IPS-20b (cell line): ENCODE measurements at regions not wholly inside any gene's neighbourhood (a gene's known extent, or its start where the extent isn't known, plus 50 kb on each side); places are given as distances from the start of the nearest gene placed in this dataset.

Experiments used
- H3K27ac ChIP-seq: one replicate; pipeline ENCODE4 v1.5.1; 2013; ENCODE audit warnings: low read length
- H3K27me3 ChIP-seq: 2 replicates; pipeline ENCODE4 v1.6.1; 2013; ENCODE audit warnings: mild to moderate bottlenecking, low read length, inconsistent platforms; ENCODE audit not compliant: insufficient read depth
- H3K36me3 ChIP-seq: 2 replicates; pipeline ENCODE4 v1.6.1; 2013; ENCODE audit warnings: low read depth, mild to moderate bottlenecking, inconsistent platforms, low read length, moderate library complexity; ENCODE audit not compliant: insufficient read depth
- H3K4me1 ChIP-seq: 2 replicates; pipeline ENCODE4 v1.6.1; 2013; ENCODE audit warnings: mild to moderate bottlenecking, control low read depth, inconsistent platforms, low read length, moderate library complexity; ENCODE audit not compliant: insufficient read depth
- H3K4me3 ChIP-seq: 2 replicates; pipeline ENCODE4 v1.5.1; 2013; ENCODE audit warnings: mild to moderate bottlenecking, low read length, inconsistent platforms
- H3K9ac ChIP-seq: 2 replicates; pipeline ENCODE4 v1.6.1; 2013; ENCODE audit warnings: low read depth, mild to moderate bottlenecking, inconsistent platforms, low read length, moderate library complexity
- H3K9me3 ChIP-seq: 2 replicates; pipeline ENCODE4 v1.6.1; 2013; ENCODE audit warnings: mild to moderate bottlenecking, low read depth, low read length, inconsistent platforms; ENCODE audit not compliant: insufficient read depth

DNA sequence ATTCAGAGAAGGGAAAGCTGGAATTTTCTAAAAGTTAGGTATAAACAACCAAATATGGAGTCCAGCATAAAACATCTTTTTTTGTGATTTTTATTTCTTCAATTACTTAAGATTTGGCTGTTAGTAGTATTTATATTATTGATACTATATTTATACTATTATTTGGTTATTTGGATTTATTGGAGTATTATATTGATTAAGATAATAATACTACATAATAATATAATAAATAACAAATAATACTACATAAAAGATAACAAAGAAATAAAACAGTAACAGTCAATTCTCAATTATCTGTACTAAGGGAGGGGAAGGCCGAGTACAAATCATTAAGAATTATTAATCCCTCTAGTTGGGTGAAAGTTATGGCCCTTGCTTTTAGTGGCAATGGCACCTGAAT is 66.0 kb upstream of the IRF2 start:
- H3K27me3 ChIP-seq: no peaks in the 10 kb centered on the region
- peaks cover 3% of the 10 kb centered on the region for H3K4me1 ChIP-seq
- H3K9me3 ChIP-seq: no peaks in the 10 kb centered on the region
- no peak overlapping the region for H3K27ac ChIP-seq
- no peaks in the 10 kb centered on the region for H3K36me3 ChIP-seq
- no peak overlapping the region for H3K4me3 ChIP-seq
- H3K9ac ChIP-seq: no peak overlapping the region

DNA sequence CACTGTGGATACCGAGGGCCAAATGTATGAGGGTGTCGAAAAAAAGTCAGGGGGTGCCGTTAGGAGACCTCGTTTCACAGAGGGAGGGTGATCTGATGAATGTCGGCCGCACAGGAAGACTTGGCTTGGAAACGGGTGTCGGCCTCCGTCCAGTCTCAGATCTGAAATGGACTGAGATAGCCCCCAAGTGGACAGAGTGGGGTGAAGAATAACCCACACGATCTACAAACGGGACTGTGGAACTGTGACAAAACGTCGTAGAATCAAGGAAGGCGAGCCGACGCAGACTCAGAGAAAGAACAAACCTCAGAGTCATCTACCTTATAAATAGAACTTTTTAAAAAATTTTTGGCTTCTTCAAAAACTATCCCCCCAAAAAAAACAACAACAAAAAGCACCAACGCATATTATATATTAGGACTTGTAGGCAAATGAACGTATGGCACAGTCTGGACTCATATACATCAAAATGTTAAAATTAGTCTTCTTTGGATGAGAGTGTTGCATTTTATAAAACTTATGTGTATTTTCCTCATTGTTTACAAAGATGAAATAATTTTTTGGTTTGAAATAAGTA is 63.8 kb upstream of the IRF2 start:
- H3K36me3 ChIP-seq: no peaks in the 10 kb centered on the region
- H3K27ac ChIP-seq: peak overlapping the region; percentile 79
- no peaks in the 10 kb centered on the region for H3K27me3 ChIP-seq
- peak overlapping the region; percentile 97; the same call in 1 of the 2 replicates for H3K9ac ChIP-seq
- H3K4me1 ChIP-seq: peaks cover 3% of the 10 kb centered on the region
- H3K4me3 ChIP-seq: peak overlapping the region; percentile 99
- no peaks in the 10 kb centered on the region for H3K9me3 ChIP-seq

DNA sequence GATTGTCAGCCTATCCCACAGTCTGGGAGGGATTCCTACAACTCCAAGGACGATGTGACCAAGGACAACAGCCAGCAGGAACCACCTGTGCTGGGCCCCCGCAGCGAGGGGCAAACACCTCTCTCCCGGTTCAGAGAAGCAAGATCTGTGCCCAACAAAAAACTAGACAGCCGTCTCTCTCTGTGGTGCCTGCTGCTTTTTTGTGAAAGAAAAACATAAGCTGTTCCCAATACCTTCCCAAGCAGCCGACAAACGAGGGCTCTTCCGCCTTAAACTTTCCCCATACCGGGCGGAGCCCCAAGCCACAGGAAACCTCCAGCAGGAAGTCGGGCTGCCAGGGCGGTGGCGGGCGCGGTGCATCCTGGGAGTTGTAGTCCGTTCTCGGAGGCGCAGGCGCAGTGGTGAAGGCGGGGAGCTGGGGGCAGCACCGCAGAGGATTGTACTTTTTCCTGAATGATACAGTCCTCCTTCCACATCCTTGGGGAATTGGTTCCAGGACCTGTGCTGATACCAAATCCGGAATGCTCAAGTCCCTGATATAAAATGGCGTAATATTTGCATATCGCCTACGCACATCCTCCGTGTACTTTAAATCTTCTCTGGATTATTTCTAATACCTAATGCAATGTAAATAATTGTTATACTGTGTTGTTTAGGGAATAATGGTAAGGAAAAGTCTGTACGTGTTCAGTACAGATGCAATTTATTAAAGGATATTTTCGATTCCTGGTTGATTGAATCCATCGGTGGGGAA is 63.1 kb upstream of the IRF2 start:
- peaks cover 3% of the 10 kb centered on the region for H3K4me1 ChIP-seq
- H3K4me3 ChIP-seq: peak overlapping the region; percentile 99
- peak overlapping the region; percentile 79 for H3K27ac ChIP-seq
- no peaks in the 10 kb centered on the region for H3K36me3 ChIP-seq
- H3K9me3 ChIP-seq: no peaks in the 10 kb centered on the region
- H3K9ac ChIP-seq: peak overlapping the region; percentile 97
- no peaks in the 10 kb centered on the region for H3K27me3 ChIP-seq

DNA sequence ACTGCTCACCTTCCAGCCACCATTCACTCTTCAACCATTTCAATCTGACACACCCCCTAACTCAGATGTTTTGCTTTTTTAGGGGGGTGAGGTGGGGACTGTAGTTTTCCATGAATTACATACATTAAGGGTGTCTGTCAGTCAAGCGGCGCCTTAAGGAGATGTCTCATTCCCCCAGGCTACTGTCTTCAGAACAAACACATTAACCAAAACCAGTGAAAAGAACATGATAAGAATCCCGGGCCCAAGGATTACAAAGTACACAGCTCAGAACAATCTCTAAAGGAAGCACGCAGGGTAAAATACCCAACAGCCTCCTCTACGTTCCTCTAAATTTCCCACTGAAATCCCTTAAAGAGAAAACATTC is 62.5 kb upstream of the IRF2 start:
- Histone ChIP-seq H3K4me1 (peaks cover 3% of the 10 kb centered on the region), H3K9me3 (no peaks in the 10 kb centered on the region), H3K27me3 (no peaks in the 10 kb centered on the region), H3K36me3 (no peaks in the 10 kb centered on the region), H3K27ac (peak overlapping the region; percentile 79), H3K9ac (peak overlapping the region; percentile 97), H3K4me3 (peak overlapping the region; percentile 99)

DNA sequence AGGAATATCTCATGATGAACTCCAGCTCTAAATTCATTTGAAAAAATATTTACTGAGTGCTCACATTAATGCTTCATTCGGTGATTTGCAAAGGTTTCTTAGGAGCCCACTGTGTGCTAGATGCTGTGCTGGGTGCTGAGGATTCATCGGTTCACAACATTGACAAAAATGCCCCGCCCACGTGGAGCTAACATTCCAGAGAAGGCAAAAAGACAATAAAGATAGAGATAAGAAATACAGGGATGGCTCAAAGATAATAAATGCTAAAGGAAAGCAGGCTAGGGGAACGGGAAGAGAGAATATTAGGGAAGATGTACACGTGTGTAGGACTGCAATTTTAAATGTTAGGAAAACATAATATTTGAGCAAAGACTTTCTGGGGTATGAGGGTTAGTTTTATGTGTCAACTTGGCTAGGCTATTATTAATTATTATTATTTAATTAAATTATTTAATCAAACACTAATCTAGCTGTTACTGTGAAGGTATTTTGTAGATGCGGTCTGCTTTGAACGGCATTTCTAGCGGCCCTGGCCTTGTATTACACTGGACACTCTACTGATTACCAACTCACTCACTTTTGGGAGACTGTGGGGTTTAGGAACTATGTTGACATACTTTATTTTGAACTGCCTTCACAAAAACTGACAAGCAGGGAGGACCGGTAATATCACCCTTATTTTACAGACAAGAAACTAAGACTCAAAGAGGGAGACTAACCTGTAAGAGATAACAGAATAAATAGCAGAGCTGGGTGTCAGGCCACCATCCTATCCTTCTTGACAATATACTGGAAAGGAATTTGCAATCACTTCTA is 61.9 kb upstream of the IRF2 start:
- Histone ChIP-seq H3K27me3 (no peaks in the 10 kb centered on the region), H3K9me3 (no peaks in the 10 kb centered on the region), H3K27ac (peak overlapping the region; percentile 79), H3K4me3 (peak overlapping the region; percentile 99), H3K36me3 (no peaks in the 10 kb centered on the region), H3K9ac (peak overlapping the region; percentile 97; the same call in 1 of the 2 replicates), H3K4me1 (peaks cover 3% of the 10 kb centered on the region)

DNA sequence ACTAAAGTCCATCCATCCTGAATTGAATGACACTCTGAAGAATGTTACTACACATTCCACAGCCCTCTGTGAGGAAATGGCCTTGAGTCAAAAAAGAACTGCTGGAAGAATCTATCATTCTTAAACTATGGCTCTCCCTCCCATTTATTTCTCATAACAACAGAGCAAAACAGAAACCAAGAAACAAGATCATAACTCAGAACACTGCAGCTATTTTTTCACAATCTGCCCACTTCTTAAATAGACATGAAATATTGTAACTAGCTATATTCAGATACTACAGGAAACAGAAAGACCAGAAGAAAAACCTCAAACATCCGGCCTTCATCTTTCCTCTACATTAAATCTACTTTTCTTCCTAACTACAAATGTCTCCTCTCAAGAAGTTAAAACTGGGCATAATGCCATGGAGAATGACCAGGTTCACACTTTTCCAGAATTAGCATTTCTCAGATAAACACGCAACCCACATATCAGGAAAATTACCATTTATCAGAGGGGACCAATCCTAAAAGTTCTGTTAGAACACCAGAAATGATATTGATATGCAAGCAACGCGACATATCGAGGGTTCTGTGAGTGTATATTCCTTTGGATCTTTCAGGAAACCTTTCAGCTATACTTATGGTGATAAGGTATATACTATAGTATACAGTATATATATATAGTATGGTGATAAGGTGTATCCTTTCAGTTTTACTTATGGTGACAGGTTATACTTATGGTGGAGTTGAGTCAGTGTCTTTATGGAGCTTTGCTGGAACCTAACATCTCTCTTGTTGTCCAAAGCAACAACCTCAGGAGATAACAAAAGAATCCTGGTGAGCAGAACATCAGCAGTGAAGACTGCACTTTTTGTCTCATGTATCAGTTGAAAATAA is 60.4 kb upstream of the IRF2 start:
- Histone ChIP-seq H3K27me3 (no peaks in the 10 kb centered on the region), H3K9ac (no peak overlapping the region), H3K4me1 (peaks cover 3% of the 10 kb centered on the region), H3K9me3 (no peaks in the 10 kb centered on the region), H3K27ac (no peak overlapping the region), H3K4me3 (no peak overlapping the region), H3K36me3 (no peaks in the 10 kb centered on the region)

DNA sequence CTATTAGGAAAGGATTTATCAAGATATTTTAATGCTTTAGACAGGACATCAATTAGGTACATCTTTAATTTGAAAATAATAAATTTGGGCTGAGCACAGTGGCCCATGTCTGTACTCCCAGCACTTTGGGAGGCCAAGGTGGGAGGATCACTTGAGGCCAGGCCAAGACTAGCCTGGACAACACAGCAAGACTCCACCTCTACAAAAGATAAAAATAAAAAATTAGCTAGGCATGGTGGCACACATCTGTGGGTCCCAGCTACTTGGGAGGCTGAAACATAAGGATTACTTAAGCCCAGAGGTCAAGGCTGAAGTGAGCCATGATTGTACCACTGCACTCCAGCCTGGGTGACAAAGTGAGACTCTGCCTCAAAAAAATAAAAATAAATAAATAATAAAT is 59.6 kb upstream of the IRF2 start:
- Histone ChIP-seq H3K9me3 (no peaks in the 10 kb centered on the region), H3K4me3 (no peak overlapping the region), H3K9ac (no peak overlapping the region), H3K4me1 (peaks cover 3% of the 10 kb centered on the region), H3K27ac (no peak overlapping the region), H3K27me3 (no peaks in the 10 kb centered on the region), H3K36me3 (no peaks in the 10 kb centered on the region)

DNA sequence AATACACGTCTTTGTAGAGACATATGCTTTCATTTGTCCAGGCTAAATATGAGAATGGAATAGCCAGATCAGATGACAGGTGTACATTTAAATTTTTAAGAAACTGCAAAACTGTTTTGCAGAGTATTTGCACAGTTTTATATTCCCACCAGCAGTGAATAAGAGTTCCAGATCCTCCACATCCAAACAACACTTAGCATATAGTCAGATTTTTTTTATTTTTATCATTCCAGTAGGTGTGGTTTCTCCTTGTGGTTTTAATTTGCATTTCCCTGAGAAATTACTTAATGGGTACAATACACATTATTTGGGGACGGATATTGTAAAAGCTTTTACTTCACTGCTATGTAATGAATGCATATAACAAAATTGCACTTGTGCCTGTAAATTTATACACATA is 56.7 kb upstream of the IRF2 start:
- no peak overlapping the region for H3K4me3 ChIP-seq
- H3K36me3 ChIP-seq: no peaks in the 10 kb centered on the region
- no peaks in the 10 kb centered on the region for H3K9me3 ChIP-seq
- H3K9ac ChIP-seq: no peak overlapping the region
- no peaks in the 10 kb centered on the region; the same call in none of the 2 replicates for H3K4me1 ChIP-seq
- H3K27me3 ChIP-seq: no peaks in the 10 kb centered on the region
- no peak overlapping the region for H3K27ac ChIP-seq

DNA sequence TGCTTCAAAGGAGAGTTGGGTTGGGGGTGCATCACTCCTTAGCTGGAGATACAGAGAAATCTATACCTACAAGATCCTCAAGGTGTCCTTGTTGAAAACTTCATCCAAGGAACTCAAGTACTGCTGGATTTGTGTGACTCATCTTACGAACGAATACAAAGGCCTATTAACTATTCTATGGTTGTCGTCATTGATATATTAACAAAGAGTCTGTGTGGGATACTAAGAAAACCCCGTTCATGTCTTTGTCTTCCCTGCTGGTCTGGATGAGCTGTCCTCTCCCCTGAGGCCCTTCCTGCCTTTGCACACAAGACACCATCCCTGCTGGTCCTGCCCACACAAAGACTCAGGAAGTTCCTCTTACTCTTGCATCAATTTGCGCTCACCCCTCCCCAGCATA is 54.9 kb upstream of the IRF2 start:
- Histone ChIP-seq H3K4me3 (no peak overlapping the region), H3K27ac (no peak overlapping the region), H3K27me3 (no peaks in the 10 kb centered on the region), H3K9me3 (no peaks in the 10 kb centered on the region), H3K9ac (no peak overlapping the region), H3K4me1 (no peaks in the 10 kb centered on the region; the same call in 1 of the 2 replicates), H3K36me3 (no peaks in the 10 kb centered on the region)

DNA sequence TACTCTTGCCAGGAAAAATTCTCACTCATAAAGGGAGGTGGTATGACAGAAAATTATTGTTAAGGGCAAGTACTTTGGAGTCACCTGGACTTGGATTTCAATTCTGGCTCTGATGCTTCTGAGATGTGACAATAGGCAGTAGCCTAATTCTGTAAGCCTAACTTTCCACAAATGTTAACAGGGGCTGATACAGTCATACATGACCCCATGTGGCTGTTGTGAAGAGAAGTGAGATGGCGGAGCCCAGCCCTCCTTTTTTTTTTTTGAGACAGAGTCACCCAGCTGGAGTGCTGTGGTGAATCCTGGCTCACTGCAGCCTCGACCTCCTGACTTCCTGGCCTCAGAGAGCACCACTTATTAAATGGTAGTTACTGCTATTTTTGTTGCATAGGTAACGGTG is 54.4 kb upstream of the IRF2 start:
- no peaks in the 10 kb centered on the region for H3K36me3 ChIP-seq
- H3K27ac ChIP-seq: no peak overlapping the region
- H3K4me1 ChIP-seq: no peaks in the 10 kb centered on the region; the same call in 1 of the 2 replicates
- H3K9ac ChIP-seq: no peak overlapping the region
- H3K9me3 ChIP-seq: no peaks in the 10 kb centered on the region
- H3K4me3 ChIP-seq: no peak overlapping the region
- H3K27me3 ChIP-seq: no peaks in the 10 kb centered on the region

DNA sequence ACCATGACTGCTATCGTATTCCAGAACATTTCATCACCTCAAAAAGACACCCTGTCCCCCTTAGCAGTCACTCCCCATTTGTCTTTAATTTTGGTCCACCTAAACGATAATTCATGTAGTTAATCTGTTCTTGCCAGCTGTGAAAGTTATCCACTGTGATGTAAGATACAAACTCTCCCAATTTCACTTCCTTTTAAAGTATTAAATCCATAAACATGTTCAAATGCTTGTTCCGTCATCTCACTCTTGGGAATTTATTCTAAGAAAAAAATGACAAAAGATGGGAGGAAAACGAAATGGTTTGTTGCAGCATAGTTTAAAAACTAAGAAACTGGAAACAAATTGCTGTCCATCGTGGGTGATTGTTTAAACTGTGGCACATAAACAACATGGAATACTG is 53.7 kb upstream of the IRF2 start:
- H3K27ac ChIP-seq: no peak overlapping the region
- no peaks in the 10 kb centered on the region; the same call in 1 of the 2 replicates for H3K4me1 ChIP-seq
- no peak overlapping the region for H3K4me3 ChIP-seq
- H3K9me3 ChIP-seq: no peaks in the 10 kb centered on the region
- no peaks in the 10 kb centered on the region for H3K36me3 ChIP-seq
- no peak overlapping the region for H3K9ac ChIP-seq
- no peaks in the 10 kb centered on the region for H3K27me3 ChIP-seq
